Lung (tissue), 12 donors: ENCODE measurements at regions not wholly inside any gene's neighbourhood (a gene's known extent, or its start where the extent isn't known, plus 50 kb on each side); places are given as distances from the start of the nearest gene placed in this dataset. TPM values are rescaled to one million over a fixed set of nuclear protein-coding genes. Genes with fewer than 3 reads are reported as not detected.
A peak's percentile ranks its signal among the peaks of the same experiment; 100 is the strongest.

Source experiments
- ATAC-seq: fragments of 200-7000 bp; cut with Tn5 transposase; one replicate; pipeline ENCODE4 v1.9.1; 2020; ENCODE audit warnings: moderate number of reproducible peaks; ENCODE audit not compliant: insufficient read depth, low FRiP score
- DNase-seq, 3 donors: peaks; one replicate each; pipeline ENCODE4 v3.0.0-alpha.2; 2013 to 2017
- H3K27ac ChIP-seq, 2 donors: one replicate each; pipeline ENCODE4 v1.5.1; 2013; ENCODE audit warnings: mild to moderate bottlenecking in 2 of 2, moderate library complexity in 2 of 2, control low read depth in 1 of 2, inconsistent platforms in 1 of 2, low read depth in 1 of 2, low read length in 1 of 2
- H3K27me3 ChIP-seq, 3 donors: one replicate each; pipeline ENCODE4 v1.5.1; 2013; ENCODE audit warnings: low read length in 2 of 3; ENCODE audit not compliant: control insufficient read depth in 3 of 3, insufficient read depth in 3 of 3
- H3K36me3 ChIP-seq, 4 donors: one replicate each; pipeline ENCODE4 v1.5.1; 2013; ENCODE audit warnings: low read length in 4 of 4, mild to moderate bottlenecking in 1 of 4, moderate library complexity in 1 of 4; ENCODE audit not compliant: control insufficient read depth in 4 of 4, insufficient read depth in 4 of 4
- H3K4me1 ChIP-seq, 5 donors: one replicate each; pipeline ENCODE4 v1.5.1; 2013; ENCODE audit warnings: low read length in 5 of 5, mild to moderate bottlenecking in 2 of 5, moderate library complexity in 1 of 5; ENCODE audit not compliant: control insufficient read depth in 5 of 5, insufficient read depth in 5 of 5
- H3K4me3 ChIP-seq: one replicate; pipeline ENCODE4 v1.5.1; 2013; ENCODE audit warnings: mild to moderate bottlenecking, control low read depth, moderate library complexity
- H3K9ac ChIP-seq, 2 donors: one replicate each; pipeline ENCODE4 v1.5.1; 2013; ENCODE audit warnings: low read length in 2 of 2, control low read depth in 1 of 2; ENCODE audit not compliant: insufficient read depth in 1 of 2
- H3K9me3 ChIP-seq, 4 donors: one replicate each; pipeline ENCODE4 v1.5.1; 2013; ENCODE audit warnings: low read length in 3 of 4, mild to moderate bottlenecking in 1 of 4, moderate library complexity in 1 of 4; ENCODE audit not compliant: control insufficient read depth in 4 of 4, insufficient read depth in 3 of 4
- CTCF ChIP-seq: IDR thresholded peaks from 2 replicates; pipeline ENCODE4 v1.5.1; 2012; ENCODE audit warnings: mild to moderate bottlenecking; ENCODE audit errors: control extremely low read depth, extremely low read depth
- WGBS, 2 donors: extraction: QIAGEN DNeasy Blood & Tissue Kit; methylation state at CpG; one replicate each; pipeline ENCODE4 v1.1.7; 2013; 5-methylcytosine and 5-hydroxymethylcytosine counted together
- small RNA-seq: library from RNA; depleted of rRNA; stranded (forward); fragments of <200 nt; gene quantifications from one replicate; pipeline ENCODE3, GENCODE V24; 2014; ENCODE audit warnings: low replicate concordance
- donor health status: control.
- donor health status: control.
- donor health status: Bipolar disorder and iron deficiency.
- donor health status: healthy.
- donor health status: DM: yes; HTN: yes; CAD: no.

GRCh38 chr4:55284331-55284730, 61.7 kb upstream of the SRD5A3 start:
- no peak overlapping the region for H3K9ac ChIP-seq
- no peaks in the 10 kb centered on the region for H3K27me3 ChIP-seq
- H3K4me3 ChIP-seq: no peak overlapping the region
- no peak overlapping the region for H3K27ac ChIP-seq
- H3K9me3 ChIP-seq: peaks cover 0 to 8% (median 4%) of the 10 kb centered on the region in 4 donors
- no peaks in the 10 kb centered on the region for H3K4me1 ChIP-seq
- ATAC-seq: no peak
- H3K36me3 ChIP-seq: no peaks in the 10 kb centered on the region
- 97 to 98% methylated on average over 1 of the region's 1 CpG for WGBS, 2 donors
- TF ChIP-seq CTCF: no peak
- no peak for DNase-seq

DNA sequence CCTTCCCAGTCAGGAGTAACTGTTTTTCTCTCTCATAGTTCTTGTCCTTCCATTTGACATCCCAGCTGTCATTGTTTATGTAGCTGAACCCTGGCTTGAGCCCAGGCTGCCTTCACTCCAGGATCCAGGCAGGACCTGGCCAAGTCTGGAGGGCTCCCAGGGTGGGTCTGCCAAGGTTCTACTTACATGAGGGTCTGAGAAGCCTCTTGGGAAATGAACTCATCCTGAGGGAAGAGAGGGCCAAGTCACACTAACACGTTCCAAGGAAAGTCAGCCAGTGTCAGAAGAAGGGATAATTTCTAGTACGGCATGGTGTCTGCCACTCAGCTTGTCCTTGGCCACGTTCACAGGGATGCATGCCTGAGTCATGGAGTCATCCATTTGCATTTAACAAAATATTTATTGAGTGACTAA, 54.8 kb upstream of the SRD5A3 start:
- TF ChIP-seq CTCF: no peak
- WGBS, 2 donors: 55 to 87% methylated on average over 3 of the region's 3 CpGs
- H3K9me3 ChIP-seq: no peaks in the 10 kb centered on the region
- no peaks in the 10 kb centered on the region for H3K27me3 ChIP-seq
- H3K36me3 ChIP-seq: no peaks in the 10 kb centered on the region
- no peak overlapping the region for H3K27ac ChIP-seq
- H3K4me1 ChIP-seq: peaks cover 0 to 2% (median 0%) of the 10 kb centered on the region in 5 donors
- H3K4me3 ChIP-seq: no peak overlapping the region
- no peak overlapping the region for H3K9ac ChIP-seq
- ATAC-seq (no peak), DNase-seq (peak in 1 of 3 donors; percentile 14)

GRCh38 chr4:55296096-55296495, 49.9 kb upstream of the SRD5A3 start:
- DNase-seq: no peak
- Histone ChIP-seq H3K27me3 (no peaks in the 10 kb centered on the region), H3K4me1 (peaks cover 0 to 2% (median 0%) of the 10 kb centered on the region in 5 donors), H3K9ac (no peak overlapping the region), H3K4me3 (no peak overlapping the region), H3K36me3 (no peaks in the 10 kb centered on the region), H3K27ac (no peak overlapping the region), H3K9me3 (peaks cover 0 to 2% (median 0%) of the 10 kb centered on the region in 4 donors)
- WGBS, 2 donors: 88 to 89% methylated on average over 4 of the region's 4 CpGs
- TF ChIP-seq CTCF: no peak
- ATAC-seq: no peak

Small RNA genes in the stretch of these regions (small RNA-seq; reads per million reads assigned to genes)
- not detected for gene RN7SL822P
- not detected for gene RNU6-746P
